SK-N-SH treated with all-trans-retinoic acid at 6 μM for 48 hours (cell line): ENCODE measurements at regions not wholly inside any gene's neighbourhood (a gene's known extent, or its start where the extent isn't known, plus 50 kb on each side); places are given as distances from the start of the nearest gene placed in this dataset.
"Not testable (repeated sequence)": the region's sequence is repeated elsewhere in the genome, so short reads cannot be mapped to it uniquely, and the experiment has no call there.

Source experiments
- ARNTL ChIP-seq: fragments of 450-650 bp; formaldehyde crosslinking; IDR thresholded peaks from 2 replicates; pipeline ENCODE4 v1.5.0; 2020; ENCODE audit warnings: low read depth, mild to moderate bottlenecking, moderate library complexity, borderline replicate concordance
- CSRNP3 ChIP-seq: fragments of 250-450 bp; sonication (Bioruptor Pico); IDR thresholded peaks from 2 replicates; pipeline ENCODE4 v1.5.1; 2021; ENCODE audit warnings: mild to moderate bottlenecking, moderate library complexity
- PPARA ChIP-seq: fragments of 250-450 bp; sonication (Bioruptor Pico); IDR thresholded peaks from 2 replicates; pipeline ENCODE4 v1.5.0; 2020; ENCODE audit warnings: mild to moderate bottlenecking, borderline replicate concordance

GRCh38 chr21:9816734-9817334 lies 704.5 kb upstream of the TPTE start:
- not testable (repeated sequence) for TF ChIP-seq ARNTL (CRISPR knock-in tag); CSRNP3 (CRISPR knock-in tag); PPARA
